ENCODE measurements at regions not wholly inside any gene's neighbourhood (a gene's known extent, or its start where the extent isn't known, plus 50 kb on each side); places are given as distances from the start of the nearest gene placed in this dataset.

DNA sequence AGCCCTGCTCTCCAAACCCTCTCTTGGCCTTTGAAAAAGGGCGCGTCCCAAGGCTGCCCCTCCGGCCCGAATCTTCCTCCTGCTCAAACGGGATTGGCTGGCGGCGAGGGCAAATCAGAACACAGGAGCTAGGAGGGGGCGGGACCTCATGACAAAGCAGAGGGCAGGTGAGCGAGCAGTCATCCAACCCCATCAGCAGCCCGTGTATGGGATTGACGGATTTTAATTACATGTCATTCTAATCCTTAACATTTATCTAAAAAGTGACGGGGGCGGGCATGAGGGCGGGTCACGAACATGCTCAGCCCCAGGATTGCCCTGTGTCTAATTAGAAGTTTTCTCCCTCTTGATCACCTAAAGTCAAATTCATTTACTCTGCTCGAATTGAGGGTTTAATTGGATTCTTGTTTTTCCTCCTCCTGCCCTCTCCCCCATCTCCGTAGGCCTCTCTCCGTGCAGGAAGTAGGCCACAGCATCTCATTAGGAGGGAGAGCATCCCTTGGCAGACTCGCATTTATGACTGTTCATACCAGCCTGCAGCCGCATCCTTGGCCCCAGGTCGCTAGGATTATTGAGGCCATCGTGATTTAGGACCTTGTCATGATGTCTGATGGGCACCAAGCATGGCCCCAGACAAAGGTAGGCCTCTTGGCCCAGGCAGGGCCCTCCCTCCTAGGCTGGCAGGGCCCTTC lies 147.1 kb downstream of the CHST1 start:
- no peak for DNase-seq

DNA sequence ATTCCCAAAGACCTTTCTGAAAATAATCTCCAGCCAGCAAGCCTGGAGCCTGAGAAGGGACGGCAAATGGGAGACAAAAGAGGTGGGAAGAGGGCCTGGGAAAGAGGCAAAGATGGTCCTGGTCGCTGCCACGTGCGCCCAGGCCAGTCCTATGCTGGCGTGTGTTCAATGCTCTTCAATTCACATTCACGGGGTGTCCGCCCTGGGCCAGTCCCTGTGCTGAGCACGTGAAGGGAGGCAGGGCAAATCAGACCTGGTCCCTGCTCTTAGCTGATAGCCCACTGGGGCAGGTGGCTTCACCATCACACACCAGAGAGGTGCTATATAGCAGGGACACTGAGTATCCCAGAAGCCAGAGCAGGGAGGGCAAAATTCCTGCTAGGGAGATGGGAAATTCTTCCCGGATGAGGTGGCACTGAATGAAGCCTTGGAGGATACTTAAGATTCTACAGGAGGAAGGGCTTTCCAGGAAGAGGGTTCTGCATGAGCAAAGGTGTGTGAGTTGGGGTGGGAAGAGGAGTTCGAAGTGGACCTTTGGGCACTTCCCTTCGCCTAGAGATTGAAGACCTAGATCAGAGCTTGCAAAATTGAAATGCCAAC lies 148.2 kb downstream of the CHST1 start:
- DNase-seq = no peak

DNA sequence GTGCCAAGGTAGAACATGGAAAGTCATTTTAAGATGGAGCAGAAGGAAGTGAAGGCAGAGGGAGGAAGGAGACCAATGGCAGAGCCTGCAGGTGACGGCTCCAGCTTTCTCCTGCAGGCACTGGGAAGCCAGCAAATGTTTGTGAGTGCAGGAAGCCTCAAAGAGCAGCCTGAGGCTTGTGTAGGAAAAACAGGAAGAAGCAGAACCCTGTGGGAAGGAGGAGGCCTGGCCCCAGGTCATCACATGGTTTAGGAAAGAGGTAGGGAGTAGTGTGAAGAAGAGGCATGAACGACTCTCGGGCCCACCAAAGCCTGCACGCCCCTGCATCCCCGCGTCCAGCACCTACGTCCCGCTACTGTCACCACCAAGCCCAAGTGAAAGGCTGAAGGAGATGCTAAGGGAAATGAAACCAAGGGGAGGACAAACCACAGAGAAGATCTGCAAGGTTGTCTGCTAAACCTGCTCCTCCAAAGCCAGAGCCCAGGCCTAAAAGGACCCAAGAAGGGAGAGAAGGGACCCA lies 151.5 kb downstream of the CHST1 start:
- peak in 1 of 2 experiments; percentile 4 for DNase-seq

GRCh38 chr11:45512471-45513148 lies 152.8 kb downstream of the CHST1 start:
- DNase-seq = no peak

DNA sequence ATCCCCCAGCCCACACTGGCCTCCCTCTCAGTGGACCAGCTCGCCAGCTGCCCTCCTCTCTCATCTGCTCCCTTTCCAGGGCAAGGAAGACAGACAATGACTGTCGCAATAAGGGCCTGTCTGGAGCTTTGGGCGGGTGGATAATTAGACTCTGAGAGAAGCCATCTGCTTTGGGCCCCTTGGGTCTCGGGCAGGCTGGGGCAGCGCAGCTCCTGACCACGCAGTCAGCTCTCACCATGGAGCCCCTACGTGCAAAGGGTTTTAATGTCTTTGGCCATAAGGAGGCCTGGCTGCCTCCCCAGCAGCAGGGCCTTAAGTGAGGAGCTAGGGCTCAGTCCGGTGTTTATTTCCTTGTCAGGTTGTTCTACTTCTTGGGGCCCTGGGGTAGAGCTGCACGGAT lies 153.9 kb downstream of the CHST1 start:
- no peak for DNase-seq

DNA sequence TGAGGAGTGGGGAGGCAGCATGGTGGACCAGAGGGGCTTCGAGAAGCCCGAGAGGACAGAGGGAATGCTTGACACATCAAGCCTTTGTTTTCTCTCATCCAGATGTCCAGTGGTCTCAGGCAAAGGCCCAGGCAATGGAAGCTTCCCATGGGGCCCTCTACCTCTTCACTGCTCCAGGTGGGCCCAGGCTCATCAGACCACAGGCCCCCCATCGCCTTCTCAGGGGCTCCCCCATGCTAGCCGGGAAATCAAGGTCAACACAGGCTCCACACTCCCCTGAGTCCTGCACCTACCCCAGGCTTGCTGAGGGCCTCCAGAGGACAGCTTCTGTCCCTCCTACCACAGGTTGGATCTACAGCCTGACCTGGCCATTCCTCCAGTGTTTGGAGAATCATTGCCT lies 157.5 kb downstream of the CHST1 start:
- DNase-seq = no peak

- DNase-seq = no peak
Measured at GRCh38 chr11:45503311-45503710, 162.1 kb downstream of the CHST1 start.

DNA sequence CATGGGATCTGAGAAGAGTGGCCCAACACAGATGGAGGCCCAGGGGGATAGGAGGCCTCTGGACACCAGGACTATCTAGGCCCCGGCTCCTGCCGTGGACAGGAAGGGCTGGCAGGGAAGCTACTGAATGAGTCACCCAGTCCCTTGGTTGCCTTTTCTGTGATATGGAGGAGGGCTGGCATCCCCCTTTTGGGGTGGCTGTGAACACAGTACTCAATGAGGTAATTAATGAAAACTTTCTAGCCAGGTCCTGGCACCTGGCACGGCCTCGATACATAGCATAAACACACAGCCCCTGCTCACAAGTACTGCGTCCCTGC lies 163.2 kb downstream of the CHST1 start:
- DNase-seq = no peak

- no peak for DNase-seq
Measured at GRCh38 chr11:45501392-45502225, 163.8 kb downstream of the CHST1 start.

DNA sequence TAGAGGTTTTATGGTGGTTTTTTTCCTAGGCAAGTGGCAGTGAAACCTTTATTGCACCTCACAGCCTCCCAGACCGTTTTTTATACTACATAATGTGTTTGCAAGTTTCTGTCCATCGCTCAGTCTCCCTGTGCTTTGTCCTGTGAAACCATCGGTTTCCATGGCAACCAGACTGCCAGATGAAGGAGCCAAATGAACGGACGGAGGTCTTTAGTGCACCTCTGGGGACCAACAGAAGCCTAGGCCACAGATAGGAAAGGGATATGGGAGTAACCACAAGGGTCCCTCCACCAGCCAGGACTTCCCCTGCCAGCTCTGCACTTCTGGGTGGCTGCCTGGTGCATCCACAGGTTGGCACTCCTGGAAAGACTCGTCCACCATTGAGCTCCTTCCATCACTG lies 165.0 kb downstream of the CHST1 start:
- no peak for DNase-seq

DNA sequence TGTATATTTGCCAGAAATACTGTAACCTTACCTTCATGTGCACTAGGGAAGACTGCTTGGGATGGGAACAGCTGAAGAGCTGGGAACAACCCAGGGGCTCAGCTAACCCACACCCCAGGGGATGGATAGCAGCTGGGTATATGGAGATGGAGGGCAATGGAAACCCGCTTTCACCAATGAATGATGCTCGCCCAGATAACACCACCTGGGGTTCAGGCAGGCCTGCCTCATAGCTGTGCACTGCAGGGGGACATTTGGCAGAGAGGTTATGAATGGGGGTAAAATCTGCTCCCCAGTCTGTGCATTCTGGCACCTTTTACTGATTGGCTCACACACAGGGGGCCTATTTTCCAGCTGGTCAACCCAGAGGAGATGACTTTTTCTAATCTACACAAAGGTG lies 170.7 kb downstream of the CHST1 start:
- DNase-seq = no peak

GRCh38 chr11:45489281-45489905 lies 176.0 kb downstream of the CHST1 start:
- no peak for DNase-seq

DNA sequence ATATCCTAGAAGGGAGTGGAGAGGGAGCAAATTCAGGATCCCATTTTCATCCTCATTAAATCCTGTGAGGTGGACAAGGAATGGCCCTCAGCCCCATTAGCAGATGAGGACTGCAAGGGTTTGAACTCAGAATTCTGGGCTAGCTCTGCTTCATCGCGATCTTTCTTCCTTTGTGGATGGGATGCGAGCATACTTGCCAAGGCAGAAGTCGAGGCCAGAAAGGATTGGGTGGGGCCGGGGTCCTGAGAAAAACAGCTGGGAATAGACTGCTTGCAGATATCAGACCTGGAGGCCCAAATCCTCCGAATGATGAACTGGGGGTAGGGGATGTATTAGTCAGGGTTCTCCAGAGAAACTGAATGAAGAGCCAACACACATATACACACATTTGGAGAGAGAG lies 179.0 kb downstream of the CHST1 start:
- no peak for DNase-seq

GRCh38 chr11:45485070-45485707 lies 180.2 kb downstream of the CHST1 start:
- no peak for DNase-seq

DNA sequence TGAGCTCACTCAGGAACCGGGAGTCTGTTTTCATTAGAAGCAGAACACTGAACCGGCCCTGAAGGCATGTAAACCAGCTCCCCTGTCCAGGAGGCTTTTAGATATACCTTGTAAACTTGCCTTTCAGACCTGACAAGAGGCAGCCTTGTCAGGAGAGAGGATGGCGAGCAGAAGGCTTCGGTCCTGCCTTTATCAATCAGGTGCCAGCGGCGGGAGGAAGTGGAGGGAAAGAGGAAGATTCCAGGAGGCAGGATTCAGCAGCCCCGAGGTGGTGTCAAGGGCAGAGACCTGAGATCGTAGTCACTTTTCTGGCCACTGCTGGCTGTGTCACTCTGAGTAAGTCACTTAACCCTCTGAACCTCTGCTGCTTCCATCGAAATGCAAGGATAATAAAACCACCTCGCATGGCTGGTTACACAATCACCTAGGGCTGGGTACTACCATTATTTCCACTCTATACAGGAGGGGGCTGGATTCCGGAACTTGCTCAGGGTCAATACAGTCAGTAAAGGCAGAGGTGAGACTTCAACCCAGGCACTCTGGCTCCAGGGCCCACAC lies 181.0 kb downstream of the CHST1 start:
- DNase-seq = no peak

- DNase-seq = no peak
Measured at GRCh38 chr11:45483416-45483815, 182.0 kb downstream of the CHST1 start.

DNA sequence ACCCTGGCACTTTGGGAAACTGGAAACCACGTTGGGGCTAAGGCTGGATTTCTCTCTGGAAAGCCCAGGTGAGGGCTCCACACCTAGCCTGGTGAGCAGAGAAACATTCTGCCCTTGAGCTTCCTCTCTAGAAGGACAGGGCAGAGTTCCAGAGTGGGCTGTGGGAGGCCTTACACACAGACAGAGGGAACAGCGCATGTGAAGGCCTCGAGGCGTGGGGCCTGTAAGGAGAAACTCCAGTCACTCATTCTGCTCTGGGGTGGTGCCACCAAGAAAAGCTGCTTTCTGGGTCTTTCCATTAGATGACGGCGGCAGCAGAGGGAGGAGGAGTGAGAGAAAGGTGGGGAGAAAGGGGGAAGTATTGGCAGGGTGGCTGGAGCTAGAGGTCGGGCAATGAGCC lies 183.1 kb downstream of the CHST1 start:
- DNase-seq = no peak

- DNase-seq = no peak
Measured at GRCh38 chr11:45481026-45481425, 184.4 kb downstream of the CHST1 start.

GRCh38 chr11:45477588-45477987 lies 187.8 kb downstream of the CHST1 start:
- no peak for DNase-seq

DNA sequence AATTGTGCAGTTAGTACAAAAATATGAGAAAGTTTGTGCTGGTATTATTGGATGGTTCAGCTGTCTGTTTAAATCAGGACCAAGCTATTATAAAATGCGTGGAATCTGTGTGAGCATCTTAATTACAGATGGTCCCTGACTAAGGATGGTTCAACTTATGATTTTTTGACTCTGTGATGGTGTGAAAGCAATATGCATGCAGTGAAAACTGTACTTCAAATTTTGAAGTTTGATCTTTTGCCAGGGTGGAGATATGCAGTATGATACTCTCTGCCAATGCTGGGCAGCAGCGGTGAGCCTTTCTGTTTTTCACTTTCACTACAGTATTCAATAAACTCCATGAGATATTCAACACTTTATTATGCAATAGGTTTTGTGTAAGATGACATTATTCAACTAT lies 189.3 kb downstream of the CHST1 start:
- no peak for DNase-seq

- DNase-seq = no peak
Measured at GRCh38 chr11:45475173-45475572, 189.0 kb upstream of the SYT13 start.

GRCh38 chr11:45473341-45473895 lies 187.3 kb upstream of the SYT13 start:
- no peak for DNase-seq

Data from Kasumi-1 (cell line).